CD4-positive, alpha-beta T cell (primary cell): ENCODE measurements at regions not wholly inside any gene's neighbourhood (a gene's known extent, or its start where the extent isn't known, plus 50 kb on each side); places are given as distances from the start of the nearest gene placed in this dataset.

Experiments
- ATAC-seq: fragments of 200-7000 bp; cut with Tn5 transposase; one replicate; pipeline ENCODE4 v1.10.0; 2022; ENCODE audit warnings: mild to moderate bottlenecking; ENCODE audit not compliant: poor library complexity
- CTCF ChIA-PET: fragments of 350-600 bp; sonication (Branson Sonifier 250); formaldehyde crosslinking; loops from one replicate; lab custom pipeline; 2021; ENCODE audit warnings: antibody characterized with exemption, inconsistent platforms; lab: Charles Lee
- POLR2A ChIA-PET: fragments of 350-600 bp; sonication (Branson Sonifier 250); formaldehyde crosslinking; loops from one replicate; lab custom pipeline; 2021; ENCODE audit warnings: antibody characterized with exemption, inconsistent platforms; lab: Charles Lee
- DNase-seq, 14 experiments: peaks; one replicate each; pipeline ENCODE4 v3.0.0-alpha.2; 2013 to 2020; ENCODE audit warnings: mixed read lengths in 2 of 14
- H3K27ac ChIP-seq, 2 donors: one replicate each; pipeline versions ENCODE4 v1.5.1 to v1.7.0; 2013; ENCODE audit warnings: low read length in 2 of 2, low read depth in 1 of 2, mild to moderate bottlenecking in 1 of 2
- H3K27me3 ChIP-seq, 2 experiments: 1 replicate in 1 of 2; 2 replicates in 1 of 2; pipeline versions ENCODE4 v1.6.1 to v1.7.0; 2013; ENCODE audit warnings: low read length in 2 of 2, control low read depth in 1 of 2, mild to moderate bottlenecking in 1 of 2, moderate library complexity in 1 of 2; ENCODE audit not compliant: insufficient read depth in 2 of 2, control insufficient read depth in 1 of 2
- H3K36me3 ChIP-seq: one replicate; pipeline ENCODE4 v1.6.1; 2013; ENCODE audit warnings: low read length, control low read depth; ENCODE audit not compliant: insufficient read depth
- H3K4me1 ChIP-seq: one replicate; pipeline ENCODE4 v1.6.1; 2013; ENCODE audit warnings: low read length, control low read depth; ENCODE audit not compliant: insufficient read depth
- H3K4me3 ChIP-seq: one replicate; pipeline ENCODE4 v1.5.1; 2013; ENCODE audit warnings: mild to moderate bottlenecking, low read length, moderate library complexity
- H3K9me3 ChIP-seq, 2 experiments: 1 replicate in 1 of 2; 2 replicates in 1 of 2; pipeline versions ENCODE4 v1.6.1 to v1.7.0; 2013; ENCODE audit warnings: low read length in 2 of 2, mild to moderate bottlenecking in 2 of 2, control low read depth in 1 of 2, moderate library complexity in 1 of 2; ENCODE audit not compliant: control insufficient read depth in 1 of 2, insufficient read depth in 1 of 2
- H3K27ac Mint-ChIP-seq: one replicate; pipeline ENCODE4 v1.8.0; 2020; ENCODE audit warnings: mixed read lengths
- H3K27me3 Mint-ChIP-seq: one replicate; pipeline ENCODE4 v1.8.0; 2021; ENCODE audit warnings: mixed read lengths
- H3K36me3 Mint-ChIP-seq: one replicate; pipeline ENCODE4 v1.8.0; 2021; ENCODE audit warnings: low read depth, mixed read lengths
- H3K4me1 Mint-ChIP-seq: one replicate; pipeline ENCODE4 v1.8.0; 2021; ENCODE audit warnings: low read depth, mixed read lengths
- H3K4me3 Mint-ChIP-seq: one replicate; pipeline ENCODE4 v1.8.0; 2020; ENCODE audit warnings: mild to moderate bottlenecking, mixed read lengths
- H3K9me3 Mint-ChIP-seq: one replicate; pipeline ENCODE4 v1.8.0; 2020; ENCODE audit warnings: mixed read lengths
- intact Hi-C, 2 experiments: fragments of 100-400 bp; cut with DNase I in 1 of 2; cut with micrococcal nuclease in 1 of 2; formaldehyde crosslinking; loops; one replicate each; pipeline versions ENCODE4 v1.15.1 to v1.9.0; 2023 to 2025; cut with DNase I, micrococcal nuclease
- TF ChIP-seq, protein P1 (sequence below): fragments of 200-600 bp; IDR thresholded peaks from one replicate; pipeline ENCODE4 v1.8.0; 2022; ENCODE audit warnings: antibody characterized with exemption, mild to moderate bottlenecking

- Mint-ChIP-seq H3K9me3 (no peaks in the 10 kb centered on the region), H3K36me3 (no peaks in the 10 kb centered on the region)
- CTCF ChIA-PET = no interaction called here
Measured at GRCh38 chr10:21084700-21085099, 187.6 kb upstream of the NEBL start.

GRCh38 chr10:21083861-21084260, 186.8 kb upstream of the NEBL start:
- H3K9me3 ChIP-seq = no peaks in the 10 kb centered on the region
- no peak overlapping the region for H3K27ac Mint-ChIP-seq
- intact Hi-C loops = no loop called here
- no peak overlapping the region for H3K4me3 Mint-ChIP-seq
- H3K4me1 Mint-ChIP-seq = no peaks in the 10 kb centered on the region
- no peaks in the 10 kb centered on the region for H3K36me3 Mint-ChIP-seq
- ATAC-seq = no peak
- TF ChIP-seq, protein P1, sequence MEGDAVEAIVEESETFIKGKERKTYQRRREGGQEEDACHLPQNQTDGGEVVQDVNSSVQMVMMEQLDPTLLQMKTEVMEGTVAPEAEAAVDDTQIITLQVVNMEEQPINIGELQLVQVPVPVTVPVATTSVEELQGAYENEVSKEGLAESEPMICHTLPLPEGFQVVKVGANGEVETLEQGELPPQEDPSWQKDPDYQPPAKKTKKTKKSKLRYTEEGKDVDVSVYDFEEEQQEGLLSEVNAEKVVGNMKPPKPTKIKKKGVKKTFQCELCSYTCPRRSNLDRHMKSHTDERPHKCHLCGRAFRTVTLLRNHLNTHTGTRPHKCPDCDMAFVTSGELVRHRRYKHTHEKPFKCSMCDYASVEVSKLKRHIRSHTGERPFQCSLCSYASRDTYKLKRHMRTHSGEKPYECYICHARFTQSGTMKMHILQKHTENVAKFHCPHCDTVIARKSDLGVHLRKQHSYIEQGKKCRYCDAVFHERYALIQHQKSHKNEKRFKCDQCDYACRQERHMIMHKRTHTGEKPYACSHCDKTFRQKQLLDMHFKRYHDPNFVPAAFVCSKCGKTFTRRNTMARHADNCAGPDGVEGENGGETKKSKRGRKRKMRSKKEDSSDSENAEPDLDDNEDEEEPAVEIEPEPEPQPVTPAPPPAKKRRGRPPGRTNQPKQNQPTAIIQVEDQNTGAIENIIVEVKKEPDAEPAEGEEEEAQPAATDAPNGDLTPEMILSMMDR = no peak
- DNase-seq = no peak
- no peaks in the 10 kb centered on the region for H3K36me3 ChIP-seq
- H3K27me3 Mint-ChIP-seq = peaks cover 6% of the 10 kb centered on the region
- POLR2A ChIA-PET = no interaction called here
- CTCF ChIA-PET = no interaction called here
- H3K9me3 Mint-ChIP-seq = no peaks in the 10 kb centered on the region
- H3K27me3 ChIP-seq = no peaks in the 10 kb centered on the region
- H3K4me3 ChIP-seq = no peak overlapping the region
- no peaks in the 10 kb centered on the region for H3K4me1 ChIP-seq
- no peak overlapping the region for H3K27ac ChIP-seq

More at GRCh38 chr10:21084700-21085099, 187.6 kb upstream of the NEBL start:
- DNase-seq (no peak), ATAC-seq (no peak)
- Histone ChIP-seq H3K27ac (no peak overlapping the region), H3K36me3 (no peaks in the 10 kb centered on the region), H3K4me3 (no peak overlapping the region), H3K9me3 (no peaks in the 10 kb centered on the region), H3K4me1 (no peaks in the 10 kb centered on the region), H3K27me3 (no peaks in the 10 kb centered on the region)
- Mint-ChIP-seq H3K4me3 (no peak overlapping the region), H3K27me3 (peaks cover 6% of the 10 kb centered on the region), H3K27ac (no peak overlapping the region), H3K4me1 (no peaks in the 10 kb centered on the region)
- POLR2A ChIA-PET = no interaction called here
- intact Hi-C loops = no loop called here
- TF ChIP-seq, protein P1 = no peak

GRCh38 chr10:21082206-21082605, 185.1 kb upstream of the NEBL start:
- ATAC-seq = no peak
- no peak overlapping the region for H3K27ac ChIP-seq
- TF ChIP-seq, protein P1 = no peak

More at GRCh38 chr10:21082206-21082605, 185.1 kb upstream of the NEBL start:
- H3K4me3 ChIP-seq = no peak overlapping the region
- no peaks in the 10 kb centered on the region for H3K9me3 ChIP-seq
- H3K27me3 Mint-ChIP-seq = peaks cover 5% of the 10 kb centered on the region
- no peaks in the 10 kb centered on the region for H3K27me3 ChIP-seq
- H3K36me3 ChIP-seq = no peaks in the 10 kb centered on the region
- no peaks in the 10 kb centered on the region for H3K9me3 Mint-ChIP-seq
- no peaks in the 10 kb centered on the region for H3K4me1 Mint-ChIP-seq
- H3K4me3 Mint-ChIP-seq = no peak overlapping the region
- CTCF ChIA-PET = no interaction called here
- no peaks in the 10 kb centered on the region for H3K4me1 ChIP-seq
- POLR2A ChIA-PET = no interaction called here
- no peak overlapping the region for H3K27ac Mint-ChIP-seq
- DNase-seq = no peak
- H3K36me3 Mint-ChIP-seq = no peaks in the 10 kb centered on the region
- intact Hi-C loops = no loop called here
